ENCODE measurements at regions not wholly inside any gene's neighbourhood (a gene's known extent, or its start where the extent isn't known, plus 50 kb on each side); places are given as distances from the start of the nearest gene placed in this dataset.

DNA sequence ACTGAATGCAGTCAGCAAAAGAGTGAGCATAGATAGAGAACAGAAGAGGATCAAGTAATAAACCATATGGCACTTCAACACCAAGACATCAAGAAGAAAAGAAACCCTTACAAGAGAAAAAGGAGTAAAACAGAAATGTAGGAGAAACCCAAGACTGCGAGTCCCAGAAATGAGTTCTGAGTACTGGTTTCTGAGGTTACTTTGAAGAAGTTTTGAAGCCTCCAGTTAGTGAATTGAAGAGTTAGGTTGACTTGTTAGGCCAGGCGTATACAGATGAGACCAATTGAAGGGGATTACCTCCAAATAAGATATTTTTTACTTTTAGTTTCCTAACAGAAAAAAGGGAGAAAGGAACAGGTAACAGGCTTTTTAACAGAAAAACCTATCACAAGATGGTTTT lies 162.2 kb upstream of the SSTR1 start:
- TF ChIP-seq, protein P1, sequence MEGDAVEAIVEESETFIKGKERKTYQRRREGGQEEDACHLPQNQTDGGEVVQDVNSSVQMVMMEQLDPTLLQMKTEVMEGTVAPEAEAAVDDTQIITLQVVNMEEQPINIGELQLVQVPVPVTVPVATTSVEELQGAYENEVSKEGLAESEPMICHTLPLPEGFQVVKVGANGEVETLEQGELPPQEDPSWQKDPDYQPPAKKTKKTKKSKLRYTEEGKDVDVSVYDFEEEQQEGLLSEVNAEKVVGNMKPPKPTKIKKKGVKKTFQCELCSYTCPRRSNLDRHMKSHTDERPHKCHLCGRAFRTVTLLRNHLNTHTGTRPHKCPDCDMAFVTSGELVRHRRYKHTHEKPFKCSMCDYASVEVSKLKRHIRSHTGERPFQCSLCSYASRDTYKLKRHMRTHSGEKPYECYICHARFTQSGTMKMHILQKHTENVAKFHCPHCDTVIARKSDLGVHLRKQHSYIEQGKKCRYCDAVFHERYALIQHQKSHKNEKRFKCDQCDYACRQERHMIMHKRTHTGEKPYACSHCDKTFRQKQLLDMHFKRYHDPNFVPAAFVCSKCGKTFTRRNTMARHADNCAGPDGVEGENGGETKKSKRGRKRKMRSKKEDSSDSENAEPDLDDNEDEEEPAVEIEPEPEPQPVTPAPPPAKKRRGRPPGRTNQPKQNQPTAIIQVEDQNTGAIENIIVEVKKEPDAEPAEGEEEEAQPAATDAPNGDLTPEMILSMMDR (IDR thresholded peaks at IDR 0.05): no peak
- no peak for TF ChIP-seq POLR2A (IDR thresholded peaks at IDR 0.05)
